BE2C (cell line): ENCODE measurements at regions not wholly inside any gene's neighbourhood (a gene's known extent, or its start where the extent isn't known, plus 50 kb on each side); places are given as distances from the start of the nearest gene placed in this dataset.

Experiments
- DNase-seq: peaks from one replicate; pipeline ENCODE4 v3.0.0-alpha.2; 2020
- H3K27me3 ChIP-seq: fragments of 250-450 bp; sonication (Bioruptor Pico); 2 replicates; pipeline ENCODE4 v1.5.1; 2020; ENCODE audit warnings: mild to moderate bottlenecking
- H3K36me3 ChIP-seq: fragments of 250-450 bp; sonication (Bioruptor Pico); 2 replicates; pipeline ENCODE4 v1.5.1; 2020; ENCODE audit warnings: mild to moderate bottlenecking
- H3K4me1 ChIP-seq: fragments of 250-450 bp; sonication (Bioruptor Pico); 2 replicates; pipeline ENCODE4 v1.5.1; 2020
- H3K4me3 ChIP-seq: 2 replicates; pipeline ENCODE4 v1.5.1; 2011; ENCODE audit warnings: low read depth, low read length
- H3K9me3 ChIP-seq: fragments of 250-450 bp; sonication (Bioruptor Pico); 2 replicates; pipeline ENCODE4 v1.5.1; 2020
- TF ChIP-seq, protein P1 (sequence below): IDR thresholded peaks from 2 replicates; pipeline ENCODE4 v1.5.1; 2012; ENCODE audit warnings: mild to moderate bottlenecking, low read depth, low read length

DNA sequence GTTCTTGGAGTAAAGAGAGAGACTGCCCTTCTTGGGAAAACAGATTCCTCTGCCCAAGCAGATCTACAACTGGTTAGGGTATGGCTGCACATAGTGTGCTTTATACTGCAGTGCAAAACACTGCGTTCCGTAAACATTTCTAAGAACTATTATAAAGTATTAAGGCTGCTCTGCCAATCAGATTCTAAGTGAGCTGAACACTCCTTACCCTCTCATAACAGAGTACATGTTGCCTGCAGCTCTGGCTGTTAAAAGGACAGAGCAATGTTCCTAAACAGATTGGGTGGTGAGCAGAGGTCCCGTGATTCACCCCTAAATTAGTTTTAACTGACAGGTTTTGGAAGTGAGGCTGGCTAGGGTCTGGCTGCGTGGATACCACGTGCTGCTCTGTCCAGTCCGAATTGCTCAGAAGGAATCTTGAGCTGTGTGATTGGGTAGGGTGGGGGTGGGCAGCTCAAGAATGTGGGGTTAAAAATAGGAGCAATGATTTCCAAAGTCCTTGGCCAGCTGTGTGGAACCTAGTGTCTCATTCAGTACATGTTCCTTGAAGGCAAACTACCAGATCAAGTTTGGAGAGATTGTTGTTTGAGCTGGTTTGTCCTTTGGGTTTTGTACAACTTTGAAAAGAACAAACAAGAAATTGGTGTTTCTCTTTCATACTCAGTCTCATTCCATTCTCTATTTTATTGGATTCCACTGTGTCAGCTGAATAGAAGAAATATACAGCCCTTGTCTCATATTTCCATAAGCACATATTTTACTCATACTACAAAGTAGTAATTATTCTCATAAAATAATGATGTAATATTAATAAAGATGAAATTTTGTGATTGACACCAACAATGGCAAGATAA is 497.6 kb upstream of the CD180 start:
- DNase-seq: no peak

DNA sequence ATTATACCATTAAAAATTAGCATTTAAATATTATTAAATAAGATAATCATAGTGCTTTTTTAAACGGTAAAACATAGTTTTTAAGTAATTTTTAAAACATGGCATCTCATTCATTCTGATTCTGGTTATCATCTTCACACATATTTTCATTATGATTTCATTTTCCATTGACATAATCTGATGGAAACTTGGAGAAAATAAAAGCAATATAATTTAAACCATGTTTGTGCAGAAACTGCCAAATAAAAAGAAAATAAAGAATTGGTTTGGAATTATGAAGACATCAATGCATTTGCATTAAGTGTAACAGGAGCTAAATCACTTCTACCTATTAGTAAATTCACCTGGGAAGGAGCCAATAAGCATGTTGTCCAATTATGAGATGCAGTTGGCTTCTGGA is 490.1 kb upstream of the CD180 start:
- Histone ChIP-seq H3K27me3 (no peaks in the 10 kb centered on the region), H3K9me3 (no peaks in the 10 kb centered on the region), H3K36me3 (no peaks in the 10 kb centered on the region), H3K4me3 (no peak overlapping the region), H3K4me1 (no peaks in the 10 kb centered on the region)
- TF ChIP-seq, protein P1, sequence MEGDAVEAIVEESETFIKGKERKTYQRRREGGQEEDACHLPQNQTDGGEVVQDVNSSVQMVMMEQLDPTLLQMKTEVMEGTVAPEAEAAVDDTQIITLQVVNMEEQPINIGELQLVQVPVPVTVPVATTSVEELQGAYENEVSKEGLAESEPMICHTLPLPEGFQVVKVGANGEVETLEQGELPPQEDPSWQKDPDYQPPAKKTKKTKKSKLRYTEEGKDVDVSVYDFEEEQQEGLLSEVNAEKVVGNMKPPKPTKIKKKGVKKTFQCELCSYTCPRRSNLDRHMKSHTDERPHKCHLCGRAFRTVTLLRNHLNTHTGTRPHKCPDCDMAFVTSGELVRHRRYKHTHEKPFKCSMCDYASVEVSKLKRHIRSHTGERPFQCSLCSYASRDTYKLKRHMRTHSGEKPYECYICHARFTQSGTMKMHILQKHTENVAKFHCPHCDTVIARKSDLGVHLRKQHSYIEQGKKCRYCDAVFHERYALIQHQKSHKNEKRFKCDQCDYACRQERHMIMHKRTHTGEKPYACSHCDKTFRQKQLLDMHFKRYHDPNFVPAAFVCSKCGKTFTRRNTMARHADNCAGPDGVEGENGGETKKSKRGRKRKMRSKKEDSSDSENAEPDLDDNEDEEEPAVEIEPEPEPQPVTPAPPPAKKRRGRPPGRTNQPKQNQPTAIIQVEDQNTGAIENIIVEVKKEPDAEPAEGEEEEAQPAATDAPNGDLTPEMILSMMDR: no peak
- DNase-seq: no peak

More for the DNA sequence above, 497.6 kb upstream of the CD180 start:
- Histone ChIP-seq H3K27me3 (no peaks in the 10 kb centered on the region), H3K9me3 (no peaks in the 10 kb centered on the region), H3K4me3 (no peak overlapping the region), H3K4me1 (no peaks in the 10 kb centered on the region), H3K36me3 (no peaks in the 10 kb centered on the region)
- TF ChIP-seq, protein P1: no peak

GRCh38 chr5:67681703-67682102 is 485.1 kb upstream of the CD180 start:
- TF ChIP-seq, protein P1: no peak

DNA sequence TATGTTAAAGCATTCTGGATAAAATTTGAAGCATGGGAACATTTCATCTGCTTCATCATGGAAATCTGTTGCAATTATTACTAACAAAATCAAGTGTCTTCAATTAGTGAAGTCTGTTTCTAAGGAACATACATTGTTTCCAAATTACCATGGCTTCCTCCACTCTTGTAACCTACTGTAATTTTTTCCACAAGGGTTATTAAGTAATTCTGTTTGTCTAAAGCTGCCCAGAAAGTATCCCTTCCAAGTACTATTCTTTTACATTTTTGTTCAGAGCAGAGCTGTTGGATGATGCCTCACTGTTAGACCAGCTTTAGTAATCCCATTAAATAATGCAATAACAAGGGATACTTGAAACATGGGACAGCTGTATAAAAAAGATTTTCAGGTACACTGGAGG is 483.5 kb upstream of the CD180 start:
- TF ChIP-seq, protein P1: no peak
- no peaks in the 10 kb centered on the region for H3K27me3 ChIP-seq
- H3K4me3 ChIP-seq: no peak overlapping the region
- H3K4me1 ChIP-seq: no peaks in the 10 kb centered on the region
- no peaks in the 10 kb centered on the region for H3K9me3 ChIP-seq
- H3K36me3 ChIP-seq: no peaks in the 10 kb centered on the region
- DNase-seq: no peak

More at GRCh38 chr5:67681703-67682102, 485.1 kb upstream of the CD180 start:
- no peaks in the 10 kb centered on the region for H3K9me3 ChIP-seq
- no peak overlapping the region for H3K4me3 ChIP-seq
- H3K27me3 ChIP-seq: no peaks in the 10 kb centered on the region
- H3K4me1 ChIP-seq: no peaks in the 10 kb centered on the region
- no peaks in the 10 kb centered on the region for H3K36me3 ChIP-seq
- DNase-seq: no peak

DNA sequence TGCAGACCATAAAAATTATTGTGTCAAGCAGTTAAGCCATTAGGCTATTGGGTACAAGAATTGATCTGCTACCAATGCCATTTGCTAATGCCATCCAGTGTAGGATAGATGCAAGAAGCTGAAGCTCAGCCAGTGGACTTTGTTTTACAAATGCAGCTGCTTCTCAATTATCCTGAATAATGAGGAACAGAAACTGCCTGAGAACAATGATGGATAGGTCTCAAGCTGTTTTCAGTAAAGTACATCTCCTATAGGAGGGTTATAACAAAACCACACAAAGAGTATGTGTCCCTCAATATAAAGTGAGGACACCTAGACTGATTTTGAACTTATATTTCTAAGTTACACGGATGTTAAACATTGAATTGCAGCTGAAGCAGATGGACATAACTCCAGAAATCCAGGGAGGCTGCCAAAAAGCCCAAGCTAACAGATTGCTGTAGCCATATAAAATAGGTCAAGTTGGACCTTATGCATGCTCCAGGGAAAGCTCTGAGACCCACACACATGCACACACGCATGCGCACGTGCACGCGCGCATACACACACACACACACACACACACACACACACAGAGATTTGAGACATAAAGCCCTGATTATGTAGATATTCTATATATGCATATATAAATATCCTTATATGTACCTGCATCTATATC is 482.7 kb upstream of the CD180 start:
- Histone ChIP-seq H3K9me3 (no peaks in the 10 kb centered on the region), H3K4me3 (no peak overlapping the region), H3K36me3 (no peaks in the 10 kb centered on the region), H3K4me1 (no peaks in the 10 kb centered on the region), H3K27me3 (no peaks in the 10 kb centered on the region)
- TF ChIP-seq, protein P1: no peak
- DNase-seq: no peak

DNA sequence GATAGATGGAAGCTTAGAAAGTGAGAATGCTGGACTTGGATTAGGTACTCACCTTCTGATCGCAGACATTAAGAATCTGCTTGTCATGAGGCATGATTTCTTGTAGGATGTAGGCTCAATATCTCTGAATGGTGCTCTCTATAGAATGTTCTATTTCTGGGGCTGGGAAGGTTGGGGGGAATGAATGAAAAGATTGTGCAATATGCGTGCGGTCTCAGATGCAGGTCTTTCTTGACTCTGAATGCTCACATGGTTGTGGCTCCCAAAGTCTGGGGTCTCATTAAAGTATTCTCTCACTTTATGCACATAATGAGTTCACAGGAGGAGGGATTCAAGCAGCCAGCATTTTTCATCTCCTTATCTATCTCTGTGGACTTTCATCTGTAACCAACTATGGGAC is 482.0 kb upstream of the CD180 start:
- no peak for DNase-seq
- H3K4me3 ChIP-seq: no peak overlapping the region
- no peaks in the 10 kb centered on the region for H3K36me3 ChIP-seq
- no peaks in the 10 kb centered on the region for H3K4me1 ChIP-seq
- no peaks in the 10 kb centered on the region for H3K27me3 ChIP-seq
- TF ChIP-seq, protein P1: no peak
- H3K9me3 ChIP-seq: no peaks in the 10 kb centered on the region
